ENCODE measurements at regions not wholly inside any gene's neighbourhood (a gene's known extent, or its start where the extent isn't known, plus 50 kb on each side); places are given as distances from the start of the nearest gene placed in this dataset.

GRCh38 chr16:52090080-52090479 is 456.9 kb downstream of the TOX3 start:
- TF ChIP-seq CTCF (IDR thresholded peaks at IDR 0.05) = no peak
- TF ChIP-seq EP300 (IDR thresholded peaks at IDR 0.05) = no peak
